Endothelial cell of umbilical vein (primary cell): ENCODE measurements at regions not wholly inside any gene's neighbourhood (a gene's known extent, or its start where the extent isn't known, plus 50 kb on each side); places are given as distances from the start of the nearest gene placed in this dataset.

ENCODE experiments used
- BruUV-seq: library from RNA; stranded (reverse); fragments of 400-500 nt; replicated peaks from 2 replicates; lab custom pipeline; 2021; lab: Mats Ljungman, UMichigan
- CTCF ChIA-PET: fragments of 300-600, 350-600 bp; sonication (Branson Sonifier 250); formaldehyde crosslinking; loops from one replicate; lab custom pipeline; 2021; ENCODE audit warnings: antibody characterized with exemption, inconsistent platforms; lab: Charles Lee
- POLR2A ChIA-PET: fragments of 300-600, 350-600 bp; sonication (Branson Sonifier 250); formaldehyde crosslinking; loops from one replicate; lab custom pipeline; 2021; ENCODE audit warnings: antibody characterized with exemption, inconsistent platforms; lab: Charles Lee
- DNase-seq: peaks from one replicate; pipeline ENCODE4 v3.0.0-alpha.2; 2011; ENCODE audit warnings: low read depth, low spot score
- FAIRE-seq: peaks from 2 replicates; lab custom pipeline; 2011; peaks lifted over from hg19 to GRCh38; lab: Jason Lieb, UNC
- H2AFZ ChIP-seq: 2 replicates; pipeline ENCODE4 v1.6.0; 2012; ENCODE audit warnings: low read depth, low read length, control low read depth, inconsistent platforms
- H3K27ac ChIP-seq: 2 replicates; pipeline ENCODE4 v1.5.1; 2011; ENCODE audit warnings: low read depth, mild to moderate bottlenecking, control low read depth, low read length, moderate library complexity; ENCODE audit not compliant: insufficient read depth
- H3K27me3 ChIP-seq, 2 experiments: 2 replicates each; pipeline versions ENCODE4 v1.6.0 to v1.6.1; 2011; ENCODE audit warnings: low read length in 2 of 2, mixed read lengths in 1 of 2; ENCODE audit not compliant: control insufficient read depth in 2 of 2, insufficient read depth in 2 of 2
- H3K36me3 ChIP-seq, 2 experiments: 2 replicates in 1 of 2; 3 replicates in 1 of 2; pipeline ENCODE4 v1.5.1; 2011; ENCODE audit warnings: low read length in 2 of 2, mild to moderate bottlenecking in 1 of 2, moderate library complexity in 1 of 2; ENCODE audit not compliant: control insufficient read depth in 2 of 2, insufficient read depth in 2 of 2; ENCODE audit errors: extremely low read depth in 1 of 2
- H3K4me1 ChIP-seq: 3 replicates; pipeline ENCODE4 v1.5.1; 2011; ENCODE audit warnings: mild to moderate bottlenecking, low read length; ENCODE audit not compliant: control insufficient read depth, insufficient read depth; ENCODE audit errors: extremely low read depth
- H3K4me2 ChIP-seq: 2 replicates; pipeline ENCODE4 v1.6.1; 2011; ENCODE audit warnings: low read length, control low read depth, mixed read lengths; ENCODE audit not compliant: insufficient read depth
- H3K4me3 ChIP-seq, 3 experiments: fragments of 200-600 bp in 1 of 3; sonication (generic), shearing (Covaris generic) in 1 of 3; replicated peaks in 1 of 3; 2 replicates each; pipeline ENCODE4 v1.5.1; 2011 to 2016; ENCODE audit warnings: control low read depth in 3 of 3, low read length in 3 of 3, mild to moderate bottlenecking in 2 of 3, inconsistent platforms in 1 of 3, low read depth in 1 of 3, moderate library complexity in 1 of 3; ENCODE audit not compliant: insufficient read depth in 1 of 3
- H3K79me2 ChIP-seq: 2 replicates; pipeline ENCODE4 v1.6.0; 2012; ENCODE audit warnings: low read length, inconsistent platforms; ENCODE audit not compliant: control insufficient read depth, insufficient read depth
- H3K9ac ChIP-seq: replicated peaks from 2 replicates; pipeline ENCODE3; 2011; ENCODE audit warnings: low read length, control low read depth; ENCODE audit not compliant: insufficient read depth; ENCODE audit errors: extremely low read depth
- H3K9me1 ChIP-seq: replicated peaks from 3 replicates; pipeline ENCODE4 v1.6.0; 2011; ENCODE audit warnings: mild to moderate bottlenecking, low read length; ENCODE audit not compliant: control insufficient read depth, insufficient read depth; ENCODE audit errors: extremely low read depth
- H3K9me3 ChIP-seq: replicated peaks from 2 replicates; pipeline ENCODE4 v1.5.1; 2012; ENCODE audit warnings: low read length, inconsistent platforms; ENCODE audit not compliant: control insufficient read depth, insufficient read depth
- H4K20me1 ChIP-seq: replicated peaks from 2 replicates; pipeline ENCODE3; 2011; ENCODE audit warnings: mild to moderate bottlenecking, low read length; ENCODE audit not compliant: control insufficient read depth, insufficient read depth; ENCODE audit errors: extremely low read depth
- EZH2 ChIP-seq: IDR thresholded peaks from 2 replicates; pipeline ENCODE4 v1.6.1; 2012; ENCODE audit warnings: borderline replicate concordance, low read depth, mild to moderate bottlenecking, moderate library complexity, low read length, inconsistent platforms; ENCODE audit not compliant: severe bottlenecking
- FOS ChIP-seq: IDR thresholded peaks from 2 replicates; pipeline ENCODE4 v1.6.1; 2011; ENCODE audit warnings: mild to moderate bottlenecking, low read length, moderate library complexity, borderline replicate concordance; ENCODE audit not compliant: insufficient read depth
- GATA2 ChIP-seq: IDR thresholded peaks from 2 replicates; pipeline ENCODE4 v1.7.0; 2011; ENCODE audit warnings: low read depth, mild to moderate bottlenecking, moderate library complexity, mixed read lengths, low read length; ENCODE audit not compliant: insufficient read length, insufficient read depth
- JUN ChIP-seq: IDR thresholded peaks from 2 replicates; pipeline ENCODE4 v1.6.1; 2011; ENCODE audit warnings: borderline replicate concordance, low read depth; ENCODE audit not compliant: insufficient read length, insufficient read depth
- MYC ChIP-seq: IDR thresholded peaks from one replicate; pipeline ENCODE4 v1.6.1; 2011; ENCODE audit warnings: mild to moderate bottlenecking, low read depth, low read length
- POLR2A ChIP-seq: IDR thresholded peaks from 2 replicates; pipeline ENCODE4 v1.6.1; 2012; ENCODE audit warnings: low read depth, mild to moderate bottlenecking, control low read depth, low read length
- POLR2AphosphoS5 ChIP-seq: IDR thresholded peaks from 2 replicates; pipeline ENCODE4 v1.6.1; 2012; ENCODE audit warnings: low read depth, mild to moderate bottlenecking, control low read depth, low read length, moderate library complexity; ENCODE audit not compliant: insufficient read depth
- dilution Hi-C: fragments of 300-500 bp; cut with MboI; formaldehyde crosslinking; loops from one replicate; pipeline ENCODE4 v1.15.0; 2019; ENCODE audit warnings: low sequenced_read_pairs; ENCODE audit not compliant: extremely low pct_ligation_motif_present
- intact Hi-C: fragments of 100-400 bp; cut with micrococcal nuclease; formaldehyde crosslinking; loops from one replicate; pipeline ENCODE4 v1.10.0; 2022
- TF ChIP-seq, protein P1 (sequence below): IDR thresholded peaks from 2 replicates; pipeline ENCODE4 v1.6.1; 2011; ENCODE audit not compliant: insufficient read depth, insufficient read length
- TF ChIP-seq, protein P2 (sequence below), 2 donors: IDR thresholded peaks; 1 replicate in 1 of 2; 2 replicates in 1 of 2; pipeline ENCODE4 v1.5.1; 2011; ENCODE audit warnings: low read length in 2 of 2, mild to moderate bottlenecking in 2 of 2, moderate library complexity in 2 of 2, control low read depth in 1 of 2, inconsistent platforms in 1 of 2, low read depth in 1 of 2; ENCODE audit not compliant: insufficient read depth in 1 of 2; ENCODE audit errors: extremely low read depth in 1 of 2

DNA sequence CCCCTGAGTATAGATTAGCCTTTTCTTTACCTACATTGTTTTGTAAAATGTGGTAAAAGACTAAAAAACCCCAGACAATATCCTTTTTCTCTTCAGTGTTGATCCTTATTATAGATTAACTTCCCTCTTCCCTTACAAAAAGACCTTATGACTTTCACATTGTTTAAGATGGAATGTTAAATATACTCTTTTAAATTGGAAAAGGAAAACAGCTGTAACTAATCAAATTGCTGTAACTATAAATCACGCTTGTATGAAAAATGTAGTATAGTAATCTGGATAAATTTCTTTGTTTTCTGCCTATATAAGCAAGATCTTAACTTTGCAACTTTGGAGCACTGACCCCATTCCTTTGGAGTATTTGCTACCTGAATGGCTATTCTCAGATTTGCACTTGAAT, 383.1 kb downstream of the FAM170A start:
- DNase-seq (no peak), FAIRE-seq (no peak)
- TF ChIP-seq MYC: no peak
- TF ChIP-seq FOS: no peak
- no peak for TF ChIP-seq POLR2AphosphoS5
- no peak for TF ChIP-seq GATA2
- no peak for TF ChIP-seq POLR2A
- no peak for TF ChIP-seq JUN
- CTCF ChIA-PET: no interaction called here
- no peaks in the 10 kb centered on the region for H3K9me3 ChIP-seq
- no peak overlapping the region for H2AFZ ChIP-seq
- H3K36me3 ChIP-seq: no peaks in the 10 kb centered on the region
- no peaks in the 10 kb centered on the region for H3K9me1 ChIP-seq
- dilution Hi-C loops (no loop called here), intact Hi-C loops (no loop called here)
- no peaks in the 10 kb centered on the region for H4K20me1 ChIP-seq
- H3K4me1 ChIP-seq: no peaks in the 10 kb centered on the region
- POLR2A ChIA-PET: no interaction called here
- H3K4me3 ChIP-seq: no peak overlapping the region
- H3K4me2 ChIP-seq: no peak overlapping the region
- no peaks in the 10 kb centered on the region for H3K79me2 ChIP-seq
- no TSS peak for BruUV-seq
- no peak overlapping the region for H3K27ac ChIP-seq
- no peak overlapping the region for H3K9ac ChIP-seq
- no peaks in the 10 kb centered on the region for H3K27me3 ChIP-seq

DNA sequence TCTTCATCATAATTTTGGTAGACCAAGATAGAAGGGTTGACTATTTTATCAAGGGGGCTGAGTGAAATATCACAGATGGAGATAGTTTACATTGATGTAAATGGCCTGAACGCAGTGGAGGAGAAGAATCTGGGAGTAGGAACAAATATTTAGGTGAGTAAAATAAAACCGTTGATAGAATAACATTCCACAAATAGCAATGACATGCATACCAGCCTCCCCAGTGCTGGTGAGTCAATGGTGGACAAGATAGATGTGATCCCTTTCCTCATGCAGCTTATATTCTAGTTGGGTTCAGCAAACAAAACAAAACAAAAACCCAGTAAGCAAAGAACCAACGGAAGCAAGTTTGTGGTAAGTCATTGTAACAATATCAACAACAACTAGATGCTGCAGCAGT, 385.2 kb downstream of the FAM170A start:
- CTCF ChIA-PET: interaction anchor here (0.6 kb wide), 1 partner anchor 47 kb away, joined by 3 read pairs; no protein-coding TSS in a partner anchor
- BruUV-seq: no TSS peak
- no peak overlapping the region for H2AFZ ChIP-seq
- no peak overlapping the region for H3K9ac ChIP-seq
- no peaks in the 10 kb centered on the region for H3K27me3 ChIP-seq
- DNase-seq (no peak), FAIRE-seq (no peak)
- dilution Hi-C loops (no loop called here), intact Hi-C loops (no loop called here)
- no peaks in the 10 kb centered on the region for H3K9me3 ChIP-seq
- H3K36me3 ChIP-seq: no peaks in the 10 kb centered on the region
- no peaks in the 10 kb centered on the region for H3K9me1 ChIP-seq
- no peaks in the 10 kb centered on the region for H3K4me1 ChIP-seq
- TF ChIP-seq FOS (no peak), JUN (no peak), GATA2 (no peak), EZH2 (no peak), POLR2A (no peak), POLR2AphosphoS5 (no peak), MYC (no peak)
- TF ChIP-seq, protein P1, sequence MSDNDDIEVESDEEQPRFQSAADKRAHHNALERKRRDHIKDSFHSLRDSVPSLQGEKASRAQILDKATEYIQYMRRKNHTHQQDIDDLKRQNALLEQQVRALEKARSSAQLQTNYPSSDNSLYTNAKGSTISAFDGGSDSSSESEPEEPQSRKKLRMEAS: no peak
- TF ChIP-seq, protein P2, sequence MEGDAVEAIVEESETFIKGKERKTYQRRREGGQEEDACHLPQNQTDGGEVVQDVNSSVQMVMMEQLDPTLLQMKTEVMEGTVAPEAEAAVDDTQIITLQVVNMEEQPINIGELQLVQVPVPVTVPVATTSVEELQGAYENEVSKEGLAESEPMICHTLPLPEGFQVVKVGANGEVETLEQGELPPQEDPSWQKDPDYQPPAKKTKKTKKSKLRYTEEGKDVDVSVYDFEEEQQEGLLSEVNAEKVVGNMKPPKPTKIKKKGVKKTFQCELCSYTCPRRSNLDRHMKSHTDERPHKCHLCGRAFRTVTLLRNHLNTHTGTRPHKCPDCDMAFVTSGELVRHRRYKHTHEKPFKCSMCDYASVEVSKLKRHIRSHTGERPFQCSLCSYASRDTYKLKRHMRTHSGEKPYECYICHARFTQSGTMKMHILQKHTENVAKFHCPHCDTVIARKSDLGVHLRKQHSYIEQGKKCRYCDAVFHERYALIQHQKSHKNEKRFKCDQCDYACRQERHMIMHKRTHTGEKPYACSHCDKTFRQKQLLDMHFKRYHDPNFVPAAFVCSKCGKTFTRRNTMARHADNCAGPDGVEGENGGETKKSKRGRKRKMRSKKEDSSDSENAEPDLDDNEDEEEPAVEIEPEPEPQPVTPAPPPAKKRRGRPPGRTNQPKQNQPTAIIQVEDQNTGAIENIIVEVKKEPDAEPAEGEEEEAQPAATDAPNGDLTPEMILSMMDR (IDR thresholded peaks at IDR 0.05; ENCODE audit: extremely low read depth in 1 of 2, insufficient read depth in 1 of 2, low read depth in 1 of 2, low read length in 2 of 2): no peak
- H3K4me2 ChIP-seq: no peak overlapping the region
- no peaks in the 10 kb centered on the region for H3K79me2 ChIP-seq
- no peak overlapping the region for H3K27ac ChIP-seq
- H3K4me3 ChIP-seq: no peak overlapping the region
- no peaks in the 10 kb centered on the region for H4K20me1 ChIP-seq
- POLR2A ChIA-PET: no interaction called here
